ENCODE measurements at regions not wholly inside any gene's neighbourhood (a gene's known extent, or its start where the extent isn't known, plus 50 kb on each side); places are given as distances from the start of the nearest gene placed in this dataset.

- peak; percentile 3 for DNase-seq (ENCODE audit: low read depth)
Measured at GRCh38 chr7:115475761-115476385, 554.0 kb downstream of the MDFIC start.

- DNase-seq (ENCODE audit: low read depth), result no peak
Measured at GRCh38 chr7:115475206-115475605, 553.3 kb downstream of the MDFIC start.

- no peak for DNase-seq (ENCODE audit: low read depth)
Measured at GRCh38 chr7:115474137-115474536, 552.2 kb downstream of the MDFIC start.

- peak; percentile 29 for DNase-seq (ENCODE audit: low read depth)
Measured at GRCh38 chr7:115471891-115472290, 550.0 kb downstream of the MDFIC start.

- DNase-seq (ENCODE audit: low read depth), result no peak
Measured at GRCh38 chr7:115462301-115463015, 540.6 kb downstream of the MDFIC start.

GRCh38 chr7:115449689-115450088 lies 527.8 kb downstream of the MDFIC start:
- DNase-seq (ENCODE audit: low read depth), result peak; percentile 27

- no peak for DNase-seq (ENCODE audit: low read depth)
Measured at GRCh38 chr7:115447495-115447894, 525.6 kb downstream of the MDFIC start.

GRCh38 chr7:115441033-115441432 lies 519.1 kb downstream of the MDFIC start:
- no peak for DNase-seq (ENCODE audit: low read depth)

- DNase-seq (ENCODE audit: low read depth), result no peak
Measured at GRCh38 chr7:115435178-115435577, 513.3 kb downstream of the MDFIC start.

- no peak for DNase-seq (ENCODE audit: low read depth)
Measured at GRCh38 chr7:115429918-115430317, 508.0 kb downstream of the MDFIC start.

GRCh38 chr7:115417662-115418061 lies 495.8 kb downstream of the MDFIC start:
- DNase-seq (ENCODE audit: low read depth), result no peak

- no peak for DNase-seq (ENCODE audit: low read depth)
Measured at GRCh38 chr7:115410972-115411686, 489.2 kb downstream of the MDFIC start.

GRCh38 chr7:115410434-115410820 lies 488.5 kb downstream of the MDFIC start:
- DNase-seq (ENCODE audit: low read depth), result no peak

- no peak for DNase-seq (ENCODE audit: low read depth)
Measured at GRCh38 chr7:115409682-115410433, 488.0 kb downstream of the MDFIC start.

- DNase-seq (ENCODE audit: low read depth), result no peak
Measured at GRCh38 chr7:115406219-115406618, 484.3 kb downstream of the MDFIC start.

GRCh38 chr7:115387137-115387536 lies 465.2 kb downstream of the MDFIC start:
- no peak for DNase-seq (ENCODE audit: low read depth)

GRCh38 chr7:115379321-115379720 lies 457.4 kb downstream of the MDFIC start:
- no peak for DNase-seq (ENCODE audit: low read depth)

- no peak for DNase-seq (ENCODE audit: low read depth)
Measured at GRCh38 chr7:115368998-115369397, 447.1 kb downstream of the MDFIC start.

- peak; percentile 51 for DNase-seq (ENCODE audit: low read depth)
Measured at GRCh38 chr7:115363916-115364315, 442.0 kb downstream of the MDFIC start.

GRCh38 chr7:115359955-115360354 lies 438.1 kb downstream of the MDFIC start:
- peak; percentile 10 for DNase-seq (ENCODE audit: low read depth)

GRCh38 chr7:115359119-115359518 lies 437.2 kb downstream of the MDFIC start:
- no peak for DNase-seq (ENCODE audit: low read depth)

GRCh38 chr7:115357703-115357999 lies 435.8 kb downstream of the MDFIC start:
- no peak for DNase-seq (ENCODE audit: low read depth)

All from LHCN-M2 (cell line).